ENCODE measurements at regions not wholly inside any gene's neighbourhood (a gene's known extent, or its start where the extent isn't known, plus 50 kb on each side); places are given as distances from the start of the nearest gene placed in this dataset.

- no peak for DNase-seq
- Histone ChIP-seq H3K27me3 (ENCODE audit: control insufficient read depth in 1 of 2, insufficient read depth in 1 of 2, low read length in 2 of 2) (no peaks in the 10 kb centered on the region), H3K23ac (ENCODE audit: low read length in 2 of 2) (no peak overlapping the region), H3K36me3 (ENCODE audit: control insufficient read depth in 1 of 2, insufficient read depth in 2 of 2, low read depth in 1 of 2, low read length in 2 of 2) (no peaks in the 10 kb centered on the region), H2BK5ac (ENCODE audit: low read depth, low read length, poor library complexity, severe bottlenecking) (no peak overlapping the region), H2BK15ac (ENCODE audit: low read depth, poor library complexity, severe bottlenecking) (no peak overlapping the region), H3K4me3 (ENCODE audit: insufficient read depth in 1 of 2, low read depth in 1 of 2, low read length in 2 of 2) (no peak overlapping the region), H3K27ac (ENCODE audit: low read length, poor library complexity, severe bottlenecking) (no peak overlapping the region), H2BK120ac (ENCODE audit: low read depth, low read length) (no peak overlapping the region), H2BK12ac (ENCODE audit: low read length in 2 of 2) (no peak overlapping the region), H2AK5ac (ENCODE audit: low read length, severe bottlenecking) (no peak overlapping the region), H3K4ac (ENCODE audit: low read depth in 1 of 2, low read length in 2 of 2) (no peak overlapping the region), H4K8ac (ENCODE audit: low read length) (no peak overlapping the region), H3K18ac (ENCODE audit: low read depth in 1 of 2, low read length in 2 of 2) (no peak overlapping the region), H3K9me3 (ENCODE audit: control insufficient read depth, low read length) (no peaks in the 10 kb centered on the region), H3K4me2 (ENCODE audit: low read length, poor library complexity, severe bottlenecking) (no peak overlapping the region), H4K91ac (ENCODE audit: low read length) (no peak overlapping the region), H3K9ac (ENCODE audit: low read length) (no peak overlapping the region), H2AFZ (ENCODE audit: low read depth, low read length) (no peak overlapping the region), H3K79me1 (replicated peaks; ENCODE audit: low read length, poor library complexity, severe bottlenecking) (no peaks in the 10 kb centered on the region), H3K4me1 (ENCODE audit: control insufficient read depth, insufficient read depth, low read depth, low read length) (no peaks in the 10 kb centered on the region), H3K14ac (ENCODE audit: low read length in 2 of 2) (no peak overlapping the region)
- WGBS = 60% methylated on average over 1 of the region's 2 CpGs
These were observed 182.6 kb downstream of the MRPL39 start for GRCh38 chr21:25424634-25425033.

DNA sequence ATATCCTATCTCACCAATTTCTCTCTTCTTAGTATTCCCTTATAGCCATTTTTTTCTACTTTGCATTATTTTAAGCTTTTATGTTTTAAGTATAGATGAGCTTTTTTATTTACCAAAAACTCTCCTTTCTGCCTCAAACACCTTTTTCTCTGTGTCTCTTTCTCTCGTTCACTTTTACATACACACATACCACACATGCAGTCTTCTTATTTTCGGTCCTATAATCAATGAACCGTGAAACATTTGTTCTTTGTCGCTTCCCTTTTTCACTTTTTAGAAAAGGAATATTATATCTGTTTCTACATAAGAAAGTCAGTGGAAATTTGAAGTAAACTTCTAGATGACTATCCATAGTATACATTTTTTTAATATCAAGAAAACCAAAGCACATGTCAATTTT is 183.2 kb downstream of the MRPL39 start:
- H3K23ac ChIP-seq (ENCODE audit: low read length in 2 of 2) = no peak overlapping the region
- DNase-seq = no peak
- H3K79me1 ChIP-seq (replicated peaks; ENCODE audit: low read length, poor library complexity, severe bottlenecking) = no peaks in the 10 kb centered on the region
- no peaks in the 10 kb centered on the region for H3K27me3 ChIP-seq (ENCODE audit: control insufficient read depth in 1 of 2, insufficient read depth in 1 of 2, low read length in 2 of 2)
- no peak overlapping the region for H3K4me2 ChIP-seq (ENCODE audit: low read length, poor library complexity, severe bottlenecking)
- no peak overlapping the region for H3K4me3 ChIP-seq (ENCODE audit: insufficient read depth in 1 of 2, low read depth in 1 of 2, low read length in 2 of 2)
- H4K8ac ChIP-seq (ENCODE audit: low read length) = no peak overlapping the region
- no peak overlapping the region for H2BK12ac ChIP-seq (ENCODE audit: low read length in 2 of 2)
- no peak overlapping the region for H3K18ac ChIP-seq (ENCODE audit: low read depth in 1 of 2, low read length in 2 of 2)
- no peak overlapping the region for H2BK120ac ChIP-seq (ENCODE audit: low read depth, low read length)
- whole genome bisulfite sequencing = 54% methylated on average over 1 of the region's 4 CpGs
- H2BK5ac ChIP-seq (ENCODE audit: low read depth, low read length, poor library complexity, severe bottlenecking) = no peak overlapping the region
- H2AK5ac ChIP-seq (ENCODE audit: low read length, severe bottlenecking) = no peak overlapping the region
- H3K9me3 ChIP-seq (ENCODE audit: control insufficient read depth, low read length) = no peaks in the 10 kb centered on the region
- no peaks in the 10 kb centered on the region for H3K36me3 ChIP-seq (ENCODE audit: control insufficient read depth in 1 of 2, insufficient read depth in 2 of 2, low read depth in 1 of 2, low read length in 2 of 2)
- no peak overlapping the region for H2AFZ ChIP-seq (ENCODE audit: low read depth, low read length)
- no peak overlapping the region for H3K27ac ChIP-seq (ENCODE audit: low read length, poor library complexity, severe bottlenecking)
- H4K91ac ChIP-seq (ENCODE audit: low read length) = no peak overlapping the region
- H3K4ac ChIP-seq (ENCODE audit: low read depth in 1 of 2, low read length in 2 of 2) = no peak overlapping the region
- no peak overlapping the region for H3K9ac ChIP-seq (ENCODE audit: low read length)
- H2BK15ac ChIP-seq (ENCODE audit: low read depth, poor library complexity, severe bottlenecking) = no peak overlapping the region
- no peaks in the 10 kb centered on the region for H3K4me1 ChIP-seq (ENCODE audit: control insufficient read depth, insufficient read depth, low read depth, low read length)
- H3K14ac ChIP-seq (ENCODE audit: low read length in 2 of 2) = no peak overlapping the region

DNA sequence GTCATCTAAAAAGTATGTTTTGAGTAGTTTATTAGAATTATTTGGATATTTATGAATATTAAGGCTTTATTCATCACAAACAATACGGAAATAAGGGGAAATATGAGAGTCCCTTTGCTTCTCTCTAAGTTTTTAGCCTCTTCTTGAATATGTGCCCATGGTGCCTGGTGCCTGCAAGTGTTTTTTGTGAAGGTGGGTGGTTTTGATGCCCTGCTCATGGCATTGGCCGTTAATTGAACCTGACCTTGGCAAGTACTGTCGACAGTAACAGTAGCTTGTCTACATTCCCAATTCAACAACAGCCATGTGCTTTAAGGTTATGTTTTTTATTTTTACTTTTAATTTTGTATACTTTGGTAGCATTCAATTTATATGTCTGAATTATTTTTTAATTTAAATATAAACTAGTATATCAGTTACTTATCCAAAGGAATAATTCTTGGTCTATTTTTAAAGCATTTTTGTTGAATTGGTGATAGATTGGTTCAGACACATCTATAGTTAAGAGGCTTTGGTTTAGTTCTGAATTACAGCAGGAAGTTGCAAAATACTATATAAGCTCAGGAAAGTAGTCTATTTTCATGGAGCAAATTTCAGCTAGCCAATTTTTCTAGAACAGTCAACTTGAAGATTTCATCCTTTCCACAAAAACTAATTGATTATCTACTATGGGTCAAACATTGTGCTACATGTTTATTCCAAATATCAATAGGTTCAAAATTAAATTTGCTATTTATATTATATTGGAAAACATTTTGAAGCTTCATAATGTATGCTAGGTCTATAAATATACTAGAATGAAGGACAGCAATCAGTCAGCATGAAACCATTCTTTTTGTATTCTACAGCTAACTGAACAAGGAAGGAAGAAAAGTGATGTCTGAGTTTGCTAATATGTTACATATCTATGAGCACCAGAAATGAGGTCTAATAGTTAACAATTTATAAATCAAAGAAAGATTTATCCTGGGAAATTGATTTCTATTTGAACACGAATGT is 184.4 kb downstream of the MRPL39 start:
- Histone ChIP-seq H3K9ac (ENCODE audit: low read length) (no peak overlapping the region), H2BK120ac (ENCODE audit: low read depth, low read length) (no peak overlapping the region), H3K79me1 (replicated peaks; ENCODE audit: low read length, poor library complexity, severe bottlenecking) (no peaks in the 10 kb centered on the region), H2BK12ac (ENCODE audit: low read length in 2 of 2) (no peak overlapping the region), H3K36me3 (ENCODE audit: control insufficient read depth in 1 of 2, insufficient read depth in 2 of 2, low read depth in 1 of 2, low read length in 2 of 2) (no peaks in the 10 kb centered on the region), H4K8ac (ENCODE audit: low read length) (no peak overlapping the region), H3K27ac (ENCODE audit: low read length, poor library complexity, severe bottlenecking) (no peak overlapping the region), H3K14ac (ENCODE audit: low read length in 2 of 2) (no peak overlapping the region), H3K18ac (ENCODE audit: low read depth in 1 of 2, low read length in 2 of 2) (no peak overlapping the region), H3K4me3 (ENCODE audit: insufficient read depth in 1 of 2, low read depth in 1 of 2, low read length in 2 of 2) (no peak overlapping the region), H3K23ac (ENCODE audit: low read length in 2 of 2) (no peak overlapping the region), H2BK15ac (ENCODE audit: low read depth, poor library complexity, severe bottlenecking) (no peak overlapping the region), H3K4me2 (ENCODE audit: low read length, poor library complexity, severe bottlenecking) (no peak overlapping the region), H3K9me3 (ENCODE audit: control insufficient read depth, low read length) (no peaks in the 10 kb centered on the region), H3K4ac (ENCODE audit: low read depth in 1 of 2, low read length in 2 of 2) (no peak overlapping the region), H2AK5ac (ENCODE audit: low read length, severe bottlenecking) (no peak overlapping the region), H2AFZ (ENCODE audit: low read depth, low read length) (no peak overlapping the region), H2BK5ac (ENCODE audit: low read depth, low read length, poor library complexity, severe bottlenecking) (no peak overlapping the region), H3K27me3 (ENCODE audit: control insufficient read depth in 1 of 2, insufficient read depth in 1 of 2, low read length in 2 of 2) (peaks cover 0 to 3% of the 10 kb centered on the region in 2 experiments), H3K4me1 (ENCODE audit: control insufficient read depth, insufficient read depth, low read depth, low read length) (no peaks in the 10 kb centered on the region), H4K91ac (ENCODE audit: low read length) (no peak overlapping the region)
- WGBS = 83% methylated on average over 1 of the region's 4 CpGs
- DNase-seq = no peak

DNA sequence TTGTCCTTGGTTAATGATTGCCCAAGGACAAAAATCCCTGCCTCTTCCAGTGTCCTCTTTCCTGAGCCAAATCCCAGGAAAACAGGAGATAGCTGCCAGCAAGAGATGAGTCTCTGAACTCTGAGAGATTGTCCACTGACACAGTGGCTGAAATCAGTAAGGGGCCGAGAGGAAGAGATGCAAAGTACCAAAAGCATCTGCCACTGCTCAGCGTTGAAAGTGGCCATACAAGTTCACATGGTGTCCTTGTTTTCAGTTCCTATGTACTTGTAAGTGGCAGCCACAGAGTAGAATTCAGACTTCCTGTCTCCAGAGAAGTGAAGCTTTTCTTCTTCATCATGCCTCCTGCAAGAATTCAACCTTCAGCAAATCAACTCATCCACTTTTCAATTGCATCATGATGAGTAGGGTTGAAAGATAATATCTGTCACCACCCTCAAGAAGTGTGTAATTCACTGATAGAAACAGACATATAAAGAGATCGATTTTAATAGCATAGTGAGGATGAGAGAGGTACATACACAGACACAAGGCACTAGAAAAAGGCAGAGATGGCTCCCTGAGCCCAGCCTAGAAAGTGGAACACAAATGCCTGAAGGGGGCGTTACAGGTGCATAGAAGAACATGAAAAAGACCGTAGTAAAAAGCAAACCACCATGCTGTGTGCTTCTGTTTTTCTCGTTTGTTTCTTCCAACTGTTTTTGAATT is 185.8 kb downstream of the MRPL39 start:
- H2BK120ac ChIP-seq (ENCODE audit: low read depth, low read length) = no peak overlapping the region
- no peak overlapping the region for H2BK12ac ChIP-seq (ENCODE audit: low read length in 2 of 2)
- no peak overlapping the region for H2BK5ac ChIP-seq (ENCODE audit: low read depth, low read length, poor library complexity, severe bottlenecking)
- H2AFZ ChIP-seq (ENCODE audit: low read depth, low read length) = no peak overlapping the region
- H2AK5ac ChIP-seq (ENCODE audit: low read length, severe bottlenecking) = no peak overlapping the region
- DNase-seq = peak; percentile 3
- no peaks in the 10 kb centered on the region for H3K36me3 ChIP-seq (ENCODE audit: control insufficient read depth in 1 of 2, insufficient read depth in 2 of 2, low read depth in 1 of 2, low read length in 2 of 2)
- no peak overlapping the region for H2BK15ac ChIP-seq (ENCODE audit: low read depth, poor library complexity, severe bottlenecking)
- no peak overlapping the region for H3K23ac ChIP-seq (ENCODE audit: low read length in 2 of 2)
- no peaks in the 10 kb centered on the region for H3K4me1 ChIP-seq (ENCODE audit: control insufficient read depth, insufficient read depth, low read depth, low read length)
- H4K8ac ChIP-seq (ENCODE audit: low read length) = no peak overlapping the region
- peaks cover 0 to 3% of the 10 kb centered on the region in 2 experiments for H3K27me3 ChIP-seq (ENCODE audit: control insufficient read depth in 1 of 2, insufficient read depth in 1 of 2, low read length in 2 of 2)
- H3K9me3 ChIP-seq (ENCODE audit: control insufficient read depth, low read length) = no peaks in the 10 kb centered on the region
- H3K14ac ChIP-seq (ENCODE audit: low read length in 2 of 2) = no peak overlapping the region
- no peak overlapping the region for H3K4ac ChIP-seq (ENCODE audit: low read depth in 1 of 2, low read length in 2 of 2)
- WGBS = 32% methylated on average over 5 of the region's 6 CpGs
- no peak overlapping the region for H3K27ac ChIP-seq (ENCODE audit: low read length, poor library complexity, severe bottlenecking)
- no peak overlapping the region for H3K9ac ChIP-seq (ENCODE audit: low read length)
- no peak overlapping the region for H3K4me3 ChIP-seq (ENCODE audit: insufficient read depth in 1 of 2, low read depth in 1 of 2, low read length in 2 of 2)
- no peak overlapping the region for H4K91ac ChIP-seq (ENCODE audit: low read length)
- no peak overlapping the region for H3K18ac ChIP-seq (ENCODE audit: low read depth in 1 of 2, low read length in 2 of 2)
- H3K79me1 ChIP-seq (replicated peaks; ENCODE audit: low read length, poor library complexity, severe bottlenecking) = no peaks in the 10 kb centered on the region
- H3K4me2 ChIP-seq (ENCODE audit: low read length, poor library complexity, severe bottlenecking) = no peak overlapping the region

Data from mesenchymal stem cell (in vitro differentiated cells and primary cell).